ENCODE measurements at regions not wholly inside any gene's neighbourhood (a gene's known extent, or its start where the extent isn't known, plus 50 kb on each side); places are given as distances from the start of the nearest gene placed in this dataset.
"Not testable (repeated sequence)": the region's sequence is repeated elsewhere in the genome, so short reads cannot be mapped to it uniquely, and the experiment has no call there.

DNA sequence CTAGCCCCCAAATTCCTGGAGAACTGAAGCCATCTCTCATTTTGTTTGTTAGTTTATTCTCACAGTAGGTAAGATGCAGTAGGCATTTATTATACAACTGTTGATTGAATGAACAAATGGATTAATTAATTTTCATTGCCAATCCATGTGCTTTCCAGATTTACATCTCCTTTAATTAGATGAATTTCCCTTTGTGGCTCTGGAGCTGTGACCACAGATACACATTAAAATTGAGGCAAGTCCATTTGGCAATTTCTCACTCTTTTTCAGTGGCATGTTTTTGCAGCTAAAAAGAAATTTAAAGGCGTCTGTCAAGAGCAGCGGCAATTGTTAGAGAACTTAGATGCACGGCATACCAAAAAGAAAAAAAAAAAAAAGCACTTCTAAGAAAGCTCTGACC, 635.4 kb upstream of the SOX9 start:
- DNase-seq (ENCODE audit: low spot score): no peak

DNA sequence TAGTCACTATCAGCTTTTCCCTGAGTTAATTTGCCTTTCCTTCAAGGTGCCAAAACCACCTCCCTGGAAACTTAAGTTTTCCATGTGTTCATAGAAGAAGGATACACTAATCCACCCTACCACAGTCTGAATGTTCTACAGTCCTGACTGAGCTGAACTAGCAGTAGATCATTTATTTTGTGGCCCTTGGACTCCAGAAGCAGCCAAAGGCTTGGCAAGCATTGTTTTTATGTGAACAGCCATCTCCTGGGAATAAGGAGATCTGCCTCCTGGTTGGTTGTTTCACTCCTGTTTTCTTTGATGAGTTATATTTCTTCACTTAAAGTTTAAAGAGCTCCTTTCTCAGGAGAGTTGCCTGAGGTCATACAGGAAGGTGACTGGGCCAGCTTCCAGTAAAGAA, 634.6 kb upstream of the SOX9 start:
- no peak for DNase-seq (ENCODE audit: low spot score)

- no peak for DNase-seq (ENCODE audit: low spot score)
These were observed 632.0 kb upstream of the SOX9 start for GRCh38 chr17:71488851-71489250.

GRCh38 chr17:71494062-71494855, 626.6 kb upstream of the SOX9 start:
- DNase-seq (ENCODE audit: low spot score): no peak

DNA sequence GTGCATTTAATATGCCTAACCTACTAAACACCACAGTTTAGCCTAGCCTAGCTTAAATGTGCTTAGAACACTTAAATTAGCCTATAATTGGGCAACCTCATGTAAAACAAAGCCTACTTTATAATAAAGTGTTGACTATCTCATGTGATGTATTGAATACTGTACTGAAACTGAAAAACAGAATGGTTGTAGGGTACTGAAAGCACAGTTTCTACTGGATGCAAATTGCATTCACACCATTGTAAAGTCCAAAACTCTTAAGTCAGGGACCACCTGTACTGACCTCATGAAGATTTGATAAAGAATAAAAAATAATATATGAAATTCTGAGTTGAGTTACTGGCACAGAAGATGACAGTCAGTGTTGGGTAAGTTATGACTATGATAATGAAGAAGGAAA, 625.4 kb upstream of the SOX9 start:
- DNase-seq (ENCODE audit: low spot score): no peak

DNA sequence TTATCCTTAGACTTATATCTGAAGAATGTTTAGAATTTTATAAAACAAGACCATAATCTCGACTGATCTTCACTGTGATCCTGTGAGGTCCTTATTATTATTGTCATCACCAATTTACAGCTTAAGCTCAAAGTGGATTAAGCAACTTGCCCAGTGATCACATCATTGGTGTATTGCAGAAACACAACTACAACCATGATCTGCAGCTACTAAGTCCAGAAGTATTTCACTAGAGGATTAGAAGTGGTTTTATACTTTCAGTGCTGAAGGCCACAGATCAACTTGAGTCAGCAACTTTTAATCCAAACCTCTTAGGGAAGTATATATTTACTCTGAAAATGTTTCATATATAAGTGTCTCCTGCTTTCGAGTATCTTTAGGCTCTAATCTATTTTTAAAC, 624.3 kb upstream of the SOX9 start:
- no peak for DNase-seq (ENCODE audit: low spot score)

- no peak for DNase-seq (ENCODE audit: low spot score)
These were observed 619.9 kb upstream of the SOX9 start for GRCh38 chr17:71500761-71501555.

- no peak for DNase-seq (ENCODE audit: low spot score)
These were observed 619.1 kb upstream of the SOX9 start for GRCh38 chr17:71501711-71502110.

GRCh38 chr17:71502443-71502842, 618.4 kb upstream of the SOX9 start:
- DNase-seq (ENCODE audit: low spot score): no peak

DNA sequence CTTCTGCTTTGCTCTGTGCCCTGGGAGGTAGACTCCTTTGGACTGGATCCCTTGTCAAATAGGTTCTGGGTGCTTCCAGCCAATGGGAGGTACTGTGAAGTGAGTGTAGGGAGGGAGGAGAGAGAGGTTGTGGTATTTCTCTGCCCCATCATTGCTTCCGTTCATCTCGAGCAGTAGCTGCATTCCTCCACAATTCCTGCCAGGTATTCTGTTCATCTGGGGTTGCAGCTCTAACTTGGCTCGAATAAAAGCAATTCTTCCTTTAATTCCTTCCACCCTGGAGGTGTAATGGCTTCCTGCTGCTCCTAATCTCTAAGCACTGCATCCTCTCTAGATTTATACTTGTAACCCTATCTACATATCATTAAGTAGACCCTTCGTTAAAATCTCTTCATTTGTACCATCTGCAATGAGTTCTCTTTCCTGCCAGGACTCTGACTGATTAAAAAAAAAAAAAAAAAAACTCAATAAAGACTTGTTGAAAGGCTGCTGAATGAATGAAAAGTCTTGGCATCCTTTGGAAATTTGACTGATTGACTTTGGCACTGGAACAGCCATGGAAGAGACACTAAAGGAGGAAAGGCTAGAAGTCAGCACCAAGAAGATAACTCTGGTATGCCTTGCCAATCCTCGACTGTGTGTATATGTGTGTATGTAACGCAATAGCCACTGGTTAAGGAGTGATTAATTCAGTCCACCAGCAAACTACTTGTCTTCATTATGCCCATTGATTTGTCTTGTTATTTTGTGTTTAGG, 616.9 kb upstream of the SOX9 start:
- no peak for DNase-seq (ENCODE audit: low spot score)

DNA sequence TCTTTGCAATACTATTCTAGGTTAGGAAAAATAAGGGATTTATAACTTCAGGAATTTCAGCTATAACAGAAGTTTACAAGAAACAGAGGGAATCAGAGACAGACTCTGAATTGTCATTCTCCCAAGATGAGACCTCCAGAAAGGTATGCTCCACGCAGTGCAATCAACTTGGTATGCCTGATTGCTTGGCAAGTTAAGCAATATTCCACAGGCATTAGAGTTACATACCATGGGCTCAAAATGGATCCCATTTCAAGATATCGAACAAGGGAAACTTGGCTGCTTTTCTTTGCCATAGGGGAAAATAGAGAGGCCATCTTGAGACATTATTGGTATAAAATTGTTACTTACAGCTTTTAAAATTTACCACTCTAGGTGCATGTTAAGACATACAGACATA, 615.6 kb upstream of the SOX9 start:
- no peak for DNase-seq (ENCODE audit: low spot score)

- no peak for DNase-seq (ENCODE audit: low spot score)
These were observed 614.8 kb upstream of the SOX9 start for GRCh38 chr17:71505981-71506380.

DNA sequence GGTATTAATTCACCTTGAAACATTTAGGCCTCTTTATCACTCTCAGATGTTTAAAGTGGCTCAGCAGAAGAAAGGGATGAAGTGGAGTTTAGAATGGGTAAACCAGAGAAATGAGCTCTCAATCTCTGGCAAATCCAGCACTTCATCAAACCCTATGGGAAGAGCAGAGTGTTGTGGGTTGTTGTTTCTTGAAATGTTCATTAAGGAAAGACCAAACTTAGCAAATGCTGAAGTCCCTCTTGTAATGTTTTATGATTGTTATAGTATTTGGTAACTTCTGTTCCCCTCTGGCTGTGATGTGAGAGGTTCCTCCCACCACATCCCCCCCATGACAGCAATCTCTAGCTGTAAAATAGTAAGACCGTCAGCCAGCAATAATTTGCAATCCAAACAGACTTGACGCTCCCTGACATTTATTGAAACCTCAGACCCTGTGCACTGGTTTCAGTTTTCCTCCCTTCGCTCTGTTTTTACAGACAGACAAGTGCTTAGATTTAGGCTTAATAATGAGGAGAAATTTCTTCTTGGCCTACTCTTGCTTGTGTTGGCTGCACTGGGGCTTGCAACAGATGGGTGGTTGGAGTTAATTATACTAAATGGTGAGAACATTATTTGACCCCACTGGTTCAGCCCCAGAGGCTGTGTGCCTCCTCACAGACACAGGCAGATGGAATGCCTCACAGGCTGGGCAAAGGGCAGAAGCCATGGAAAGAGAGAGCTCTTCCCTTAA, 609.4 kb upstream of the SOX9 start:
- DNase-seq (ENCODE audit: low spot score): no peak

- DNase-seq (ENCODE audit: low spot score): not testable (repeated sequence)
These were observed 607.1 kb upstream of the SOX9 start for GRCh38 chr17:71513725-71514124.

DNA sequence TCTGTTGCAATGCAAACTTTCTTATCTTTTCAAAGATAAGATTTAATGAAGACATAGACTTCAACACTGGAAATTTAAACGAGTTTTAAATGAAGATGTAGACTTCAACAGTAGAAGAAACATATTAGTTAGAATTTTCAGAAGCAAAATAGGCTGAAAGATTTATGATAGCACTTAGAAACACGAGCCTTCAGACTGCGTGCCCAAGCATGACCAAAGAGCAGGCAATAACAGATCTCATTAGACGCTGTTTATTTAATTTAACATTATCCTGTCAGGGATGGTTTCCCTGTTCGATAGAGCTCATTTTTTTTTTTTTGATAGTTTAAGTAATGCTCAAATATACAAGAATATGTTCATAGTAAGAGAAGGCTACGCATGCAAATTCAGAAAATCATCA, 604.7 kb upstream of the SOX9 start:
- no peak for DNase-seq (ENCODE audit: low spot score)

GRCh38 chr17:71519285-71519684, 601.5 kb upstream of the SOX9 start:
- DNase-seq (ENCODE audit: low spot score): no peak

- no peak for DNase-seq (ENCODE audit: low spot score)
These were observed 599.1 kb upstream of the SOX9 start for GRCh38 chr17:71521724-71522123.

- DNase-seq (ENCODE audit: low spot score): no peak
These were observed 598.4 kb upstream of the SOX9 start for GRCh38 chr17:71522383-71522782.

- no peak for DNase-seq (ENCODE audit: low spot score)
These were observed 593.5 kb upstream of the SOX9 start for GRCh38 chr17:71527311-71527710.

DNA sequence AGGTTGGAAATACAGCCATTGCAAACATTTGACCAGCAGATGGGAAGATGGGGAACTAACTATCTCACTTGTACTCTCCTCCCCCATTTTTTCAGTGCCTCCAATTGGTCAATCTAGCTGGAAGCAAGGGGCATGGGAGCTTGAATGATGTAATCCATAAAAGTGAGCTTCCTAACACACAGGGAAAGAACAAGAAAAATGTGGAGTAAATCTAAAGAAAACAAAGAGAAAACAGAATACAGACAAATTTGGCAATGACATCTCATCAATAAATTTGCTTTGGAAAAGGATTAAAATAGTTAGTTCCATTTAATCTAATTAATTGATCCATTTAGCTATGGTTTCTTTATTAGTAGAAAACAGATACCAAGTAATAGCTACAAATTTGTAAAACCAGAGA, 592.6 kb upstream of the SOX9 start:
- no peak for DNase-seq (ENCODE audit: low spot score)

DNA sequence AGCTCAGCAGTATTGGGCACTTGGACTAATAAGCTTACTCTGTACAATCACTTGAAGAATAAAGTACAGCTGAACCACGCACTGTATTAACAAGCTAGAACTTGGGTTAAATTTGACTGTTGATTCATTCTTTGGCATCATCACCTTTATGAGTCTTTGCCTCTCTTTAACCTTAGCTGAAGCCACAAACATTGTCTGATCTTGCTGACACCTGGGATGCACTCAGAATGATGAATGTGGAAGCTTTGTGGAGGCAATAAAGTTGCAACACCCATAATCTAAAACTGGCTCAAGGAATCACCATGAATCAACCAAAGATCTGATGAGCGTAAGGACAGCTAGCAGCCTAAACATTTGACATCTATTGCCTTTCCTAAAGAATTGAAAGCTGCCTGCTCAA, 590.6 kb upstream of the SOX9 start:
- no peak for DNase-seq (ENCODE audit: low spot score)

DNA sequence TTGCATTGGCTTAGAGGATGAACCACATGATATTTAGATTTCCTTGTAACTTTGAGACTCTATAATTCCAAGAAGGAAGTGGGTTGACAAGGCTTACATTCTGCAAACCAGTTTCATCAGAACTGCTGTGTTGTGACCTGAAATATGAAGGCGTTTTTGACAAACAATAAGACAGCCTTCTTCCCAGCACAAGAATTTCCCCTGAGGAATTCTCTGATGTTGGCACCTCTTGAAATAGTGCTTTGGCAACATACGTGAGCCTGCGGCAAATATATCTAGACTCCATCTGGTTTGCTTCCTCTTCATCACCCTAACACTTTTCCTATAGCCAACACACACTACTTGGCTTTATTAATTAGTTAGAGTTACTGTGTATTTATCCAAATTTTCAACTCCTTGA, 585.5 kb upstream of the SOX9 start:
- no peak for DNase-seq (ENCODE audit: low spot score)

All from germinal center (tissue), 1 donor.